Neuron (in vitro differentiated cells): ENCODE measurements at regions not wholly inside any gene's neighbourhood (a gene's known extent, or its start where the extent isn't known, plus 50 kb on each side); places are given as distances from the start of the nearest gene placed in this dataset.

Experiments
- H2AFZ ChIP-seq: one replicate; pipeline ENCODE4 v1.6.1; 2013; ENCODE audit warnings: low read depth, mild to moderate bottlenecking, inconsistent platforms, low read length, moderate library complexity
- H3K27me3 ChIP-seq: one replicate; pipeline ENCODE4 v1.6.1; 2013; ENCODE audit warnings: low read length; ENCODE audit not compliant: insufficient read depth
- H3K36me3 ChIP-seq: one replicate; pipeline ENCODE4 v1.6.1; 2013; ENCODE audit warnings: low read length; ENCODE audit not compliant: insufficient read depth
- H3K4me1 ChIP-seq: one replicate; pipeline ENCODE4 v1.6.1; 2013; ENCODE audit warnings: low read length; ENCODE audit not compliant: insufficient read depth
- H3K4me3 ChIP-seq: 2 replicates; pipeline ENCODE4 v1.5.1; 2013; ENCODE audit warnings: mild to moderate bottlenecking, low read length, moderate library complexity
- H3K9me3 ChIP-seq: one replicate; pipeline ENCODE4 v1.6.1; 2013; ENCODE audit warnings: low read length

- Histone ChIP-seq H3K36me3 (no peaks in the 10 kb centered on the region), H3K4me1 (no peaks in the 10 kb centered on the region), H3K27me3 (no peaks in the 10 kb centered on the region), H3K9me3 (no peaks in the 10 kb centered on the region), H3K4me3 (no peak overlapping the region), H2AFZ (no peak overlapping the region)
Observed at GRCh38 chr6:44609051-44609612, 221.6 kb downstream of the CDC5L start.

- Histone ChIP-seq H2AFZ (no peak overlapping the region), H3K4me3 (no peak overlapping the region), H3K4me1 (no peaks in the 10 kb centered on the region), H3K36me3 (no peaks in the 10 kb centered on the region), H3K27me3 (no peaks in the 10 kb centered on the region), H3K9me3 (no peaks in the 10 kb centered on the region)
Observed at GRCh38 chr6:44614396-44614795, 226.9 kb downstream of the CDC5L start.

- Histone ChIP-seq H2AFZ (no peak overlapping the region), H3K27me3 (no peaks in the 10 kb centered on the region), H3K9me3 (no peaks in the 10 kb centered on the region), H3K36me3 (no peaks in the 10 kb centered on the region), H3K4me3 (no peak overlapping the region), H3K4me1 (no peaks in the 10 kb centered on the region)
Observed at GRCh38 chr6:44615621-44616020, 228.1 kb downstream of the CDC5L start.

- no peaks in the 10 kb centered on the region for H3K9me3 ChIP-seq
- no peak overlapping the region for H2AFZ ChIP-seq
- no peaks in the 10 kb centered on the region for H3K4me1 ChIP-seq
- H3K27me3 ChIP-seq, result no peaks in the 10 kb centered on the region
- no peak overlapping the region for H3K4me3 ChIP-seq
- no peaks in the 10 kb centered on the region for H3K36me3 ChIP-seq
Observed at GRCh38 chr6:44617416-44617815, 229.9 kb downstream of the CDC5L start.

DNA sequence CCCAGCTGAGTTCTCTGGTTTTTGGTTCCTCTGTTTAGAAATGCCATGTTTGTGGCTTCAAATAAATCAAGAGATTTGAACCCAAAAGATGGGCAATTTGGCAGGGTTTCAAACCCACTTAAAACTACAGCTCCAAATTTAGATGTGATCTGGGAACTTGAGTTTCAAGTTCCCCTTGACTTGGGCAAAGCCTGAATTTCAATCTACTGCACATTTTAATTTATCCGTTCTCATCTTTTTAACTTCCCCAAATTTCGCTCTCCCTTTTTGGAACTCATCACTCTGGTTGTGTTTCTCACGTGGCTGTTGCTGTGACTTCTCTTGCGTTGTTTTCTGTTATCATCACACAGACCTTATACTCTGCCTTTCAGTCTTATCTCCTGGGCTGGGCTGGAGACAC, 230.9 kb downstream of the CDC5L start:
- no peak overlapping the region for H3K4me3 ChIP-seq
- H3K4me1 ChIP-seq, result no peaks in the 10 kb centered on the region
- no peaks in the 10 kb centered on the region for H3K36me3 ChIP-seq
- no peaks in the 10 kb centered on the region for H3K9me3 ChIP-seq
- H3K27me3 ChIP-seq, result no peaks in the 10 kb centered on the region
- no peak overlapping the region for H2AFZ ChIP-seq

GRCh38 chr6:44620922-44621321, 233.4 kb downstream of the CDC5L start:
- Histone ChIP-seq H3K9me3 (no peaks in the 10 kb centered on the region), H3K4me3 (no peak overlapping the region), H3K27me3 (no peaks in the 10 kb centered on the region), H2AFZ (no peak overlapping the region), H3K4me1 (no peaks in the 10 kb centered on the region), H3K36me3 (no peaks in the 10 kb centered on the region)

DNA sequence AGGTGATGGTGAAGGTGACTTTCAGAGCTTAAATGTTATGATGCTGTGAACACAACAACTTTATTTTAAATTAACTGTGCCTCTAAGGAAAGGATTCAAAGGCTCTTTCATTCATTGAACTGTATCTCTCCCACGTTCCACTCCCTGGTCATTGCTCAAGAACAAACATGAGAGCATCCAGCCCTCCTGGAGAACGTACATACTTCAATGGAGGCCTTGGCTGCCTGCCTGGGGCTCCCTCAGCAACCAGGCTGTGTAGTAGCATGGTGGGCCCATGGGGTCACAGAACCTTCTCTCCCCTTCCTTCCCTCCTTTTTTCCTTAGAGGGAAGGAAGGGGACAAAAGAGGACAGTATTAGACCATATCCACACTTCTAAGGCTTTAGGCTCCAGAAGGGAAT, 234.3 kb downstream of the CDC5L start:
- H3K4me3 ChIP-seq, result no peak overlapping the region
- no peaks in the 10 kb centered on the region for H3K4me1 ChIP-seq
- no peak overlapping the region for H2AFZ ChIP-seq
- no peaks in the 10 kb centered on the region for H3K9me3 ChIP-seq
- no peaks in the 10 kb centered on the region for H3K36me3 ChIP-seq
- H3K27me3 ChIP-seq, result no peaks in the 10 kb centered on the region

GRCh38 chr6:44622555-44622954, 235.0 kb downstream of the CDC5L start:
- H2AFZ ChIP-seq, result no peak overlapping the region
- H3K4me3 ChIP-seq, result no peak overlapping the region

GRCh38 chr6:44622956-44623355, 235.4 kb downstream of the CDC5L start:
- no peaks in the 10 kb centered on the region for H3K9me3 ChIP-seq
- no peak overlapping the region for H2AFZ ChIP-seq
- H3K36me3 ChIP-seq, result no peaks in the 10 kb centered on the region
- no peaks in the 10 kb centered on the region for H3K4me1 ChIP-seq
- H3K4me3 ChIP-seq, result no peak overlapping the region
- no peaks in the 10 kb centered on the region for H3K27me3 ChIP-seq

More at GRCh38 chr6:44622555-44622954, 235.0 kb downstream of the CDC5L start:
- Histone ChIP-seq H3K36me3 (no peaks in the 10 kb centered on the region), H3K9me3 (no peaks in the 10 kb centered on the region), H3K4me1 (no peaks in the 10 kb centered on the region), H3K27me3 (no peaks in the 10 kb centered on the region)

GRCh38 chr6:44624226-44624625, 236.7 kb downstream of the CDC5L start:
- no peaks in the 10 kb centered on the region for H3K4me1 ChIP-seq
- no peaks in the 10 kb centered on the region for H3K9me3 ChIP-seq
- no peak overlapping the region for H3K4me3 ChIP-seq
- H3K36me3 ChIP-seq, result no peaks in the 10 kb centered on the region
- no peaks in the 10 kb centered on the region for H3K27me3 ChIP-seq
- H2AFZ ChIP-seq, result no peak overlapping the region

DNA sequence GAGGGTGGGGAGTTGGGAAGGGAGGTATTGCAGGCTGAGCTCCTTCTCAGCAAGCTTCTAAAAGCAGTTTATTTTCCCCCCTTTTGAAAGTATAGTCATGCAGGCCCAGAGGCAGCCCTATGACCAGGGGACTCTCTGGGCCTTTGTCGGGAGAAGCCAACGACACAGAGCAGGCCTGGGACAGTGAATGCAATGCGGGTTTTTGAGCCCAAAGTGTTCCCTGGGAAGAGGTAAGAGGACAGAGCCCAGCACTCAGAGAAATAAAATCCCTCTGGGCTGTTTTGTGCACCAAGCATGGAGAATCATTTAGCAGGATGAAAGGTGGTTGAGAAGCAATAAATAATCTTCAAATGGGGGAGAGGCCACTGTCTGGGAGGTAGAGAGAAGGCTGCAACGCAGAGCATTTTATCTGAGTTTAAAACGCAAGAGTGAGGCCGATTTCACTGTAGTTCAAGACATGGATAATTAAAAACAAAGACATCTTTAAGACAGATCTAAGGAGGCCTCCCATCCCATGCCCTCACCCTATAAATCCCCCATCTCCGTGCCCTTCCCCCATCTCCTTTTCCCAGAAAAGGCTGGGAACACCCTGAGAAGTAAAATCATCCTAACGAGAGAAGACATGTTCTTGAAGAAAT, 237.5 kb downstream of the CDC5L start:
- Histone ChIP-seq H3K27me3 (no peaks in the 10 kb centered on the region), H2AFZ (no peak overlapping the region), H3K4me3 (no peak overlapping the region), H3K9me3 (no peaks in the 10 kb centered on the region), H3K36me3 (no peaks in the 10 kb centered on the region), H3K4me1 (peaks cover under 1% of the 10 kb centered on the region)

DNA sequence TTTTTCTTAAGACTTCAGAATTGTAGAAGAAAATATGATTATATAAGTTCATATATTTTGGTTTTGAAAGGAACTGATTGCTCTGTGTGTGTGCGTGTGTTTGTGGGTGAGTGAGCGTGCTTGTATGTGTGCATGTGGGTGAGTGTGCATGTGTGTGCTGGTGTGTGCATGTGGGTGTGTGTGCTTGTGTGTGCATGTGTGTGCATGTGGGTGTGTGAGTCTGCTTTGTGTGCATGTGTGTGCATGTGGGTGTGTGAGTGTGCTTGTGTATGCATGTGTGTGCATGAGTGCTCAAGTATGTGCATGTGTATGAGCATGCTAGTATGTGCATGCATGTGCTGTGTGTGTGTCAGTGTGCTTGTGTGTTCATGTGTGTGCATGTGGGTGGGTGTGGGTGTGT, 238.5 kb downstream of the CDC5L start:
- Histone ChIP-seq H3K36me3 (no peaks in the 10 kb centered on the region), H3K4me1 (peaks cover 3% of the 10 kb centered on the region), H3K27me3 (no peaks in the 10 kb centered on the region), H3K9me3 (no peaks in the 10 kb centered on the region), H3K4me3 (no peak overlapping the region), H2AFZ (no peak overlapping the region)

GRCh38 chr6:44626616-44627015, 239.1 kb downstream of the CDC5L start:
- H3K4me1 ChIP-seq, result peaks cover 3% of the 10 kb centered on the region
- no peaks in the 10 kb centered on the region for H3K36me3 ChIP-seq
- H2AFZ ChIP-seq, result no peak overlapping the region
- H3K9me3 ChIP-seq, result no peaks in the 10 kb centered on the region
- H3K27me3 ChIP-seq, result no peaks in the 10 kb centered on the region
- no peak overlapping the region for H3K4me3 ChIP-seq
